AG20443 (cell line): ENCODE measurements at regions not wholly inside any gene's neighbourhood (a gene's known extent, or its start where the extent isn't known, plus 50 kb on each side); places are given as distances from the start of the nearest gene placed in this dataset.

Source experiments
- DNase-seq: peaks from one replicate; pipeline ENCODE4 v3.0.0; 2012; ENCODE audit warnings: low spot score, mixed read lengths

- DNase-seq: no peak
Observed at GRCh38 chr4:124469981-124470380, 242.6 kb downstream of the ANKRD50 start.

GRCh38 chr4:124478470-124478869 is 234.1 kb downstream of the ANKRD50 start:
- DNase-seq: no peak

GRCh38 chr4:124480061-124480460 is 232.5 kb downstream of the ANKRD50 start:
- DNase-seq: no peak

- DNase-seq: no peak
Observed at GRCh38 chr4:124481123-124481522, 231.4 kb downstream of the ANKRD50 start.

- peak; percentile 17 for DNase-seq
Observed at GRCh38 chr4:124483048-124483906, 229.3 kb downstream of the ANKRD50 start.

- DNase-seq: no peak
Observed at GRCh38 chr4:124484008-124484407, 228.5 kb downstream of the ANKRD50 start.

GRCh38 chr4:124484940-124485339 is 227.6 kb downstream of the ANKRD50 start:
- no peak for DNase-seq

GRCh38 chr4:124486423-124486822 is 226.1 kb downstream of the ANKRD50 start:
- no peak for DNase-seq

GRCh38 chr4:124487651-124488050 is 224.9 kb downstream of the ANKRD50 start:
- no peak for DNase-seq

- no peak for DNase-seq
Observed at GRCh38 chr4:124491361-124492145, 221.0 kb downstream of the ANKRD50 start.

GRCh38 chr4:124499261-124499660 is 213.3 kb downstream of the ANKRD50 start:
- DNase-seq: no peak

- DNase-seq: no peak
Observed at GRCh38 chr4:124501576-124501975, 211.0 kb downstream of the ANKRD50 start.

GRCh38 chr4:124504431-124504830 is 208.1 kb downstream of the ANKRD50 start:
- DNase-seq: no peak

GRCh38 chr4:124505211-124505610 is 207.3 kb downstream of the ANKRD50 start:
- DNase-seq: no peak

GRCh38 chr4:124509151-124509550 is 203.4 kb downstream of the ANKRD50 start:
- DNase-seq: no peak

GRCh38 chr4:124514588-124514987 is 197.9 kb downstream of the ANKRD50 start:
- no peak for DNase-seq

GRCh38 chr4:124515591-124515990 is 196.9 kb downstream of the ANKRD50 start:
- DNase-seq: no peak

- DNase-seq: no peak
Observed at GRCh38 chr4:124519196-124519595, 193.3 kb downstream of the ANKRD50 start.

- no peak for DNase-seq
Observed at GRCh38 chr4:124523816-124524215, 188.7 kb downstream of the ANKRD50 start.

- DNase-seq: no peak
Observed at GRCh38 chr4:124525524-124525923, 187.0 kb downstream of the ANKRD50 start.

GRCh38 chr4:124526331-124526730 is 186.2 kb downstream of the ANKRD50 start:
- no peak for DNase-seq

- no peak for DNase-seq
Observed at GRCh38 chr4:124526769-124527168, 185.8 kb downstream of the ANKRD50 start.

GRCh38 chr4:124527364-124527763 is 185.2 kb downstream of the ANKRD50 start:
- DNase-seq: no peak
